ENCODE measurements at regions not wholly inside any gene's neighbourhood (a gene's known extent, or its start where the extent isn't known, plus 50 kb on each side); places are given as distances from the start of the nearest gene placed in this dataset.

DNA sequence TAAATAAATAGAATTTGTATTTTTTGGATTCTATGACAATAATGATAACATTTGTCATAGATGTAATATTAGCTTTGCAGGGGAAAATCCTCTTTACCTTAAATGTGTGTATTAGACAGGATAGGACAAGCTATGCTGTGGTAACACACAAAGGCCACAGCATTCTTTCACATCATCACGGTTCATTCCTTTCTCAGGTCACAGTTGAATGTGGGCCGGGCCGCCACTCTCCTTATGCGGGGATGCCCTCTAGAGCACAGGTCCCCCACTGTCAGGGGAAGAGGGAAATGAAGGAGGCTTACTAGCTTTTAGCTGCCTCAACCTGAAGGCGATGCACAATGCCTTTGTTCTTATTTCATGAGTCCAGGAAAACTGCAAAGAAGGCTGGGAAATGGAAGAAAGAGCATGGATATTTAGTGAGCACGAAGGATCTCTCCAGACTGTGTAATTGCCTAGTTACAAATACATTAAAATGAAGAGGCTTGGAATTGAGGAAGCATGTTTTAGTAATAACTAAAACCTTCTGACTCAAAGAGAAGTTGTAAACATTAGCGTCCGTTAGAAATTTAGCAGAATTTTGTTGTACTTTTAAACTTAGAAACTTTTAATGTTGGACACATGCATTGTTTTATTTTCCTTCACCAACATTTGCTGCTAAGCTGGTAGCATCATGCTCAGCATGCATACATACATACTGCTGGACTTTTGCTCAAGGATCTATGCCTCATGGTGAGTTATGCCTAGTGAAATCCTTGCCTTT, 248.9 kb upstream of the FOXQ1 start:
- TF ChIP-seq EZH2 (IDR thresholded peaks at IDR 0.05; ENCODE audit: borderline replicate concordance, low read depth, low read length, severe bottlenecking), result no peak
- TF ChIP-seq, protein P1, sequence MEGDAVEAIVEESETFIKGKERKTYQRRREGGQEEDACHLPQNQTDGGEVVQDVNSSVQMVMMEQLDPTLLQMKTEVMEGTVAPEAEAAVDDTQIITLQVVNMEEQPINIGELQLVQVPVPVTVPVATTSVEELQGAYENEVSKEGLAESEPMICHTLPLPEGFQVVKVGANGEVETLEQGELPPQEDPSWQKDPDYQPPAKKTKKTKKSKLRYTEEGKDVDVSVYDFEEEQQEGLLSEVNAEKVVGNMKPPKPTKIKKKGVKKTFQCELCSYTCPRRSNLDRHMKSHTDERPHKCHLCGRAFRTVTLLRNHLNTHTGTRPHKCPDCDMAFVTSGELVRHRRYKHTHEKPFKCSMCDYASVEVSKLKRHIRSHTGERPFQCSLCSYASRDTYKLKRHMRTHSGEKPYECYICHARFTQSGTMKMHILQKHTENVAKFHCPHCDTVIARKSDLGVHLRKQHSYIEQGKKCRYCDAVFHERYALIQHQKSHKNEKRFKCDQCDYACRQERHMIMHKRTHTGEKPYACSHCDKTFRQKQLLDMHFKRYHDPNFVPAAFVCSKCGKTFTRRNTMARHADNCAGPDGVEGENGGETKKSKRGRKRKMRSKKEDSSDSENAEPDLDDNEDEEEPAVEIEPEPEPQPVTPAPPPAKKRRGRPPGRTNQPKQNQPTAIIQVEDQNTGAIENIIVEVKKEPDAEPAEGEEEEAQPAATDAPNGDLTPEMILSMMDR (IDR thresholded peaks at IDR 0.05; ENCODE audit: borderline replicate concordance, extremely low read depth, low read length, poor library complexity, severe bottlenecking), result peak; percentile 24
- Histone ChIP-seq H3K79me2 (ENCODE audit: insufficient read depth, low read length) (no peaks in the 10 kb centered on the region), H3K36me3 (ENCODE audit: insufficient read depth, low read length) (no peaks in the 10 kb centered on the region), H3K9me3 (ENCODE audit: insufficient read depth, low read length, severe bottlenecking) (no peaks in the 10 kb centered on the region), H3K4me1 (ENCODE audit: insufficient read depth, low read length) (no peaks in the 10 kb centered on the region), H3K27me3 (ENCODE audit: insufficient read depth, low read length, poor library complexity) (peaks cover 13% of the 10 kb centered on the region), H3K4me3 (ENCODE audit: low read depth in 1 of 2, low read length in 2 of 2) (no peak overlapping the region), H4K20me1 (ENCODE audit: insufficient read depth, low read length) (no peaks in the 10 kb centered on the region), H3K27ac (ENCODE audit: low read length) (no peak overlapping the region), H3K4me2 (ENCODE audit: insufficient read depth, low read length) (no peak overlapping the region), H2AFZ (ENCODE audit: low read depth, low read length) (no peak overlapping the region), H3K9ac (ENCODE audit: low read depth, low read length) (no peak overlapping the region)
- DNase-seq (no peak), ATAC-seq (ENCODE audit: insufficient read depth, low read depth) (no peak)

DNA sequence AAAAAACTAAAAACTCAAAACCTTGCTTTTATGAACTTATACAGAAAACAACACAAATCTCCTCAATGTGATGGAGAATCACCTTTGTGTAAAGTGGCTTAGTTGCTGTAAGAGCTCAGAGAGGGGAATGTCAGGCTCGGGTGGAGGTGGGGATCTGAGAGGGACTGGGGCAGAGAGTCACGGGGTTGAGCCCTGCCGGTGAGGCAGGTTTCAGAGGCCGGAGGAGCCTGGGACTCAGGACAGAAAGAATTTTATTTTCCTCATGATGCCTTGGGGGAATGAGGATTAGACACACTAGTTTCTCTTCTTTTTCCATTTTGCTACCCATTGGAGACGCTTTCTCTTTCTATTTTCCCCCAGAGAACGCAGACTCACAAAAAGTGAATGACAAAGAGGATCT, 252.3 kb upstream of the FOXQ1 start:
- H2AFZ ChIP-seq (ENCODE audit: low read depth, low read length), result no peak overlapping the region
- no peaks in the 10 kb centered on the region for H3K9me3 ChIP-seq (ENCODE audit: insufficient read depth, low read length, severe bottlenecking)
- H3K4me3 ChIP-seq (ENCODE audit: low read depth in 1 of 2, low read length in 2 of 2), result no peak overlapping the region
- H3K27me3 ChIP-seq (ENCODE audit: insufficient read depth, low read length, poor library complexity), result peaks cover 17% of the 10 kb centered on the region
- no peak for DNase-seq
- H3K79me2 ChIP-seq (ENCODE audit: insufficient read depth, low read length), result no peaks in the 10 kb centered on the region
- H4K20me1 ChIP-seq (ENCODE audit: insufficient read depth, low read length), result no peaks in the 10 kb centered on the region
- TF ChIP-seq EZH2 (IDR thresholded peaks at IDR 0.05; ENCODE audit: borderline replicate concordance, low read depth, low read length, severe bottlenecking), result no peak
- TF ChIP-seq, protein P1 (IDR thresholded peaks at IDR 0.05; ENCODE audit: borderline replicate concordance, extremely low read depth, low read length, poor library complexity, severe bottlenecking), result no peak
- H3K4me2 ChIP-seq (ENCODE audit: insufficient read depth, low read length), result no peak overlapping the region
- no peak overlapping the region for H3K9ac ChIP-seq (ENCODE audit: low read depth, low read length)
- H3K36me3 ChIP-seq (ENCODE audit: insufficient read depth, low read length), result no peaks in the 10 kb centered on the region
- ATAC-seq (ENCODE audit: insufficient read depth, low read depth), result no peak
- no peaks in the 10 kb centered on the region for H3K4me1 ChIP-seq (ENCODE audit: insufficient read depth, low read length)
- H3K27ac ChIP-seq (ENCODE audit: low read length), result no peak overlapping the region

GRCh38 chr6:1057490-1058135, 254.3 kb upstream of the FOXQ1 start:
- Histone ChIP-seq H3K4me2 (ENCODE audit: insufficient read depth, low read length) (no peak overlapping the region), H3K36me3 (ENCODE audit: insufficient read depth, low read length) (no peaks in the 10 kb centered on the region), H3K4me3 (ENCODE audit: low read depth in 1 of 2, low read length in 2 of 2) (no peak overlapping the region), H3K79me2 (ENCODE audit: insufficient read depth, low read length) (no peaks in the 10 kb centered on the region), H4K20me1 (ENCODE audit: insufficient read depth, low read length) (no peaks in the 10 kb centered on the region), H3K4me1 (ENCODE audit: insufficient read depth, low read length) (no peaks in the 10 kb centered on the region), H3K9ac (ENCODE audit: low read depth, low read length) (no peak overlapping the region), H2AFZ (ENCODE audit: low read depth, low read length) (no peak overlapping the region), H3K27ac (ENCODE audit: low read length) (no peak overlapping the region), H3K27me3 (ENCODE audit: insufficient read depth, low read length, poor library complexity) (peaks cover 12% of the 10 kb centered on the region), H3K9me3 (ENCODE audit: insufficient read depth, low read length, severe bottlenecking) (no peaks in the 10 kb centered on the region)
- ATAC-seq (ENCODE audit: insufficient read depth, low read depth) (no peak), DNase-seq (no peak)
- TF ChIP-seq, protein P1 (IDR thresholded peaks at IDR 0.05; ENCODE audit: borderline replicate concordance, extremely low read depth, low read length, poor library complexity, severe bottlenecking), result no peak
- no peak for TF ChIP-seq EZH2 (IDR thresholded peaks at IDR 0.05; ENCODE audit: borderline replicate concordance, low read depth, low read length, severe bottlenecking)

All from DND-41 (cell line).